Cardiac fibroblast (primary cell): ENCODE measurements at regions not wholly inside any gene's neighbourhood (a gene's known extent, or its start where the extent isn't known, plus 50 kb on each side); places are given as distances from the start of the nearest gene placed in this dataset.
"Not testable (repeated sequence)": the region's sequence is repeated elsewhere in the genome, so short reads cannot be mapped to it uniquely, and the experiment has no call there.

ENCODE experiments used
- DNase-seq, 2 donors: peaks; one replicate each; pipeline versions ENCODE4 v3.0.0 to v3.0.0-alpha.2; 2010; ENCODE audit warnings: low read depth in 2 of 2
- H3K4me3 ChIP-seq, 2 donors: replicated peaks in 1 of 2; 1 replicate in 1 of 2; 2 replicates in 1 of 2; pipeline ENCODE4 v1.5.1; 2011; ENCODE audit warnings: low read depth in 2 of 2, low read length in 2 of 2, mild to moderate bottlenecking in 2 of 2, moderate library complexity in 1 of 2
- TF ChIP-seq, protein P1 (sequence below): IDR thresholded peaks from one replicate; pipeline ENCODE4 v1.5.1; 2011; ENCODE audit warnings: low read depth, mild to moderate bottlenecking, low read length, inconsistent platforms

DNA sequence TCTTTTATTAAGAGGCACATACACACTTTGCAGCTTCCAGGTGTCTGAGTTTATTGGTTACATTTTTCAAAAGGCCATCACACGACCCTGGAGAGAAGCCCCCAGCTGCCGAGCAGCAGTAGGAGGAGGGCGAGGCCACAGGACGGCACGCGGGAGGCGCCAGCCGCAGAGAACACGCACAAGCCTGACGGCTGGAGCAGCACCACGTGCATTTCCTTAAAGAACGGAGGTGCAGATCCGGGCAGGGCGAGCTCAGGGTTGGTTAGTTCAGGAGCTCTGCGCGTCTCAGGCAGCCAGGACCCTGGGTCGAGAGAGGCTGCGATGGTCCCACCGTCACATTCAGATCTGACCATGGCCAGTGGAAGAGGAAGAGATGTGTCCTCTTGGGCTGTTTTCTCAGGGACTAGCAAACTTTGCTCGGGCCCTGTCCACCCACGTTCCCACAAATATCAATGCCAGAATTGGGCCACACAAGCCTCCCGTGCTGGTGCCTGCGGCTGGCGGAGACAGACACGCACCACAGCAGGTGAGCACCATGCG lies 121.4 kb upstream of the AFDN start:
- DNase-seq = no peak
- no peak overlapping the region for H3K4me3 ChIP-seq
- TF ChIP-seq, protein P1, sequence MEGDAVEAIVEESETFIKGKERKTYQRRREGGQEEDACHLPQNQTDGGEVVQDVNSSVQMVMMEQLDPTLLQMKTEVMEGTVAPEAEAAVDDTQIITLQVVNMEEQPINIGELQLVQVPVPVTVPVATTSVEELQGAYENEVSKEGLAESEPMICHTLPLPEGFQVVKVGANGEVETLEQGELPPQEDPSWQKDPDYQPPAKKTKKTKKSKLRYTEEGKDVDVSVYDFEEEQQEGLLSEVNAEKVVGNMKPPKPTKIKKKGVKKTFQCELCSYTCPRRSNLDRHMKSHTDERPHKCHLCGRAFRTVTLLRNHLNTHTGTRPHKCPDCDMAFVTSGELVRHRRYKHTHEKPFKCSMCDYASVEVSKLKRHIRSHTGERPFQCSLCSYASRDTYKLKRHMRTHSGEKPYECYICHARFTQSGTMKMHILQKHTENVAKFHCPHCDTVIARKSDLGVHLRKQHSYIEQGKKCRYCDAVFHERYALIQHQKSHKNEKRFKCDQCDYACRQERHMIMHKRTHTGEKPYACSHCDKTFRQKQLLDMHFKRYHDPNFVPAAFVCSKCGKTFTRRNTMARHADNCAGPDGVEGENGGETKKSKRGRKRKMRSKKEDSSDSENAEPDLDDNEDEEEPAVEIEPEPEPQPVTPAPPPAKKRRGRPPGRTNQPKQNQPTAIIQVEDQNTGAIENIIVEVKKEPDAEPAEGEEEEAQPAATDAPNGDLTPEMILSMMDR = no peak

- DNase-seq = no peak
- H3K4me3 ChIP-seq = no peak overlapping the region
- TF ChIP-seq, protein P1 = no peak
Measured at GRCh38 chr6:167706313-167707109, 120.2 kb upstream of the AFDN start.

- H3K4me3 ChIP-seq = no peak overlapping the region
- TF ChIP-seq, protein P1 = no peak
- no peak for DNase-seq
Measured at GRCh38 chr6:167707686-167708500, 118.8 kb upstream of the AFDN start.

DNA sequence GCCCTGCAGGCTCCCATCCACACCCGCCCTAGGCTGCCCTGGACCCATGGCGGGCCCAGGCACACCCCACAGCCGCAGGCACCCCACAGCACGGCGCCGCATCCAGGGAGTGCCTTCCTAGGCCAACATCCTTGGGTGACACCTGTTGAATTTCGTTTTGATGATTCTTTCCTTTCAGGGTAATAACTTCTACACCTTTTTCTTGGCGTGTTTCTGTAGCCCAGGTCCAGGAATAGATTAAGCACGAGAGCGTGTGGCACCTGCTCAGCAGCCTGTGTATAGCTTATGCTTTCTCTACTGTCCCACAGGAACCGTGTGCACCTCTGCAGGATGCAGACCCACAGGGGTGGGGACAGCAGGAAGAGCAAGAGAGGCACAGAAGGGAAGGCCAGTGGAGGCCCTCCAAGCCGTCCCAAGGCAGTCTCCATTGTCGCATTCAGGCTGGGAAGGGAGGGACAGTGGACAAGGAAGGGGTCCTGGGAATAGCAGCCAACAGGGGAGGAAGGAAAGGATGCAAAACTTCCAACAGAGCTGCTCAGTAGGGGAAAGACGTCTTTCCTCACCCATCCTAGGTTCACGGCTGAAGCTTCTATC lies 118.1 kb upstream of the AFDN start:
- no peak for DNase-seq

DNA sequence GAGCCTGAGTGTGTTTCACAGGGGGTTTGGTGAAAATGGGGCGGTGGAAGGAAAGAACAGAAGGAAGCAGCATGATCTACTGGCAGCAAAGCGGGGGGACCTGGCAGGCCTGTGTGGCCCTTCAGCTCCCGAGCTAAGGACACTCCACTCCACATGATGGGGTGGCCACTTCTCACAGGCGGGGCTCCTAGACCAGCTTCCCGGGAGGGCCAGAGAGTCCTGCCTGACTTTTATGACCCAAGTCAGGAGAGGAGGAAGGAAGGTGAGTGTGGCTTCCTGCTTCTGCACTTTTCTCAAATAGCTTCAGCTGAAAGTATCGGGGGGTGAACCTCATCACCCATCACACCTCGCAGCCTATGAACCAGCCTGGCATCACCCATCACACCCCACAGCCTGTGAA lies 117.5 kb upstream of the AFDN start:
- TF ChIP-seq, protein P1 = no peak
- H3K4me3 ChIP-seq = no peak overlapping the region
- DNase-seq = no peak

More for the DNA sequence above, 118.1 kb upstream of the AFDN start:
- TF ChIP-seq, protein P1 = no peak
- H3K4me3 ChIP-seq = no peak overlapping the region

DNA sequence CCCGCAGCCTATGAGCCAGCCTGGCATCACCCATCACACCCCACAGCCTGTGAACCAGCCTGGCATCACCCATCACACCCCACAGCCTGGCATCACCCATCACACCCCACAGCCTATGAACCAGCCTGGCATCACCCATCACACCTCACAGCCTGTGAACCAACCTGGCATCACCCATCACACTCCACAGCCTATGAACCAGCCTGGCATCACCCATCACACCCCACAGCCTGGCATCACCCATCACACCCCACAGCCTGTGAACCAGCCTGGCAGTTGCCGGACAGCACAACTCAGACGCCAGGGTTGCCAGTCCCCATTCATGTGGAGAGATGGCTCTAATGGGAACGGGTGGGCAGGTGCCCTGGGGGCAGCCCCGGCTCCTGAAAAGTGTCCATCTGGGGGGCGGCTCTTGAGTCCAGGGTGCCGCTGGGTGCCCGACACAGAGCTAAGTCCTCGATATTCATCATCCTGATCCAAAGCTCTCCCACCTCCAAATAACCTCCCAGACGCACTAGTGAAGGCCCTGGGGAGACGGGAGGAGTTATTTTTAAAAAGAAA lies 116.9 kb upstream of the AFDN start:
- DNase-seq, H3K4me3 ChIP-seq: not testable (repeated sequence)
